ENCODE measurements at regions not wholly inside any gene's neighbourhood (a gene's known extent, or its start where the extent isn't known, plus 50 kb on each side); places are given as distances from the start of the nearest gene placed in this dataset.
"Not testable (repeated sequence)": the region's sequence is repeated elsewhere in the genome, so short reads cannot be mapped to it uniquely, and the experiment has no call there.

GRCh38 chr22:48498526-48499331 lies 1328.9 kb downstream of the BRD1 start:
- DNase-seq = no peak

GRCh38 chr22:48497743-48498520 lies 1329.7 kb downstream of the BRD1 start:
- DNase-seq = not testable (repeated sequence)

GRCh38 chr22:48496987-48497650 lies 1330.6 kb downstream of the BRD1 start:
- DNase-seq = no peak

- DNase-seq = no peak
These were observed 1331.3 kb downstream of the BRD1 start for GRCh38 chr22:48496226-48496845.

GRCh38 chr22:48495751-48496080 lies 1332.0 kb downstream of the BRD1 start:
- DNase-seq = no peak

GRCh38 chr22:48494968-48495750 lies 1332.5 kb downstream of the BRD1 start:
- DNase-seq = no peak

GRCh38 chr22:48494256-48494967 lies 1333.3 kb downstream of the BRD1 start:
- DNase-seq = no peak

- no peak for DNase-seq
These were observed 1333.9 kb downstream of the BRD1 start for GRCh38 chr22:48493733-48494132.

GRCh38 chr22:48492366-48493320 lies 1335.0 kb downstream of the BRD1 start:
- DNase-seq = peak; percentile 29 to 33

- DNase-seq = no peak
These were observed 1336.2 kb downstream of the BRD1 start for GRCh38 chr22:48491451-48491941.

GRCh38 chr22:48490500-48491411 lies 1336.9 kb downstream of the BRD1 start:
- DNase-seq = no peak

GRCh38 chr22:48489551-48490499 lies 1337.8 kb downstream of the BRD1 start:
- DNase-seq = no peak

- DNase-seq = no peak
These were observed 1338.8 kb downstream of the BRD1 start for GRCh38 chr22:48488611-48489511.

GRCh38 chr22:48488149-48488551 lies 1339.5 kb downstream of the BRD1 start:
- no peak for DNase-seq

- no peak for DNase-seq
These were observed 1341.1 kb downstream of the BRD1 start for GRCh38 chr22:48486558-48486957.

GRCh38 chr22:48486134-48486532 lies 1341.5 kb downstream of the BRD1 start:
- no peak for DNase-seq

Measured in inflammatory macrophage treated with lipopolysaccharide for 1 hour (primary cell).